BE2C (cell line): ENCODE measurements at regions not wholly inside any gene's neighbourhood (a gene's known extent, or its start where the extent isn't known, plus 50 kb on each side); places are given as distances from the start of the nearest gene placed in this dataset.
"Not testable (repeated sequence)": the region's sequence is repeated elsewhere in the genome, so short reads cannot be mapped to it uniquely, and the experiment has no call there.

ENCODE experiments used
- DNase-seq: peaks from one replicate; pipeline ENCODE4 v3.0.0-alpha.2; 2020
- H3K27me3 ChIP-seq: fragments of 250-450 bp; sonication (Bioruptor Pico); 2 replicates; pipeline ENCODE4 v1.5.1; 2020; ENCODE audit warnings: mild to moderate bottlenecking
- H3K36me3 ChIP-seq: fragments of 250-450 bp; sonication (Bioruptor Pico); 2 replicates; pipeline ENCODE4 v1.5.1; 2020; ENCODE audit warnings: mild to moderate bottlenecking
- H3K4me1 ChIP-seq: fragments of 250-450 bp; sonication (Bioruptor Pico); 2 replicates; pipeline ENCODE4 v1.5.1; 2020
- H3K4me3 ChIP-seq: 2 replicates; pipeline ENCODE4 v1.5.1; 2011; ENCODE audit warnings: low read depth, low read length
- H3K9me3 ChIP-seq: fragments of 250-450 bp; sonication (Bioruptor Pico); 2 replicates; pipeline ENCODE4 v1.5.1; 2020
- TF ChIP-seq, protein P1 (sequence below): IDR thresholded peaks from 2 replicates; pipeline ENCODE4 v1.5.1; 2012; ENCODE audit warnings: mild to moderate bottlenecking, low read depth, low read length

DNA sequence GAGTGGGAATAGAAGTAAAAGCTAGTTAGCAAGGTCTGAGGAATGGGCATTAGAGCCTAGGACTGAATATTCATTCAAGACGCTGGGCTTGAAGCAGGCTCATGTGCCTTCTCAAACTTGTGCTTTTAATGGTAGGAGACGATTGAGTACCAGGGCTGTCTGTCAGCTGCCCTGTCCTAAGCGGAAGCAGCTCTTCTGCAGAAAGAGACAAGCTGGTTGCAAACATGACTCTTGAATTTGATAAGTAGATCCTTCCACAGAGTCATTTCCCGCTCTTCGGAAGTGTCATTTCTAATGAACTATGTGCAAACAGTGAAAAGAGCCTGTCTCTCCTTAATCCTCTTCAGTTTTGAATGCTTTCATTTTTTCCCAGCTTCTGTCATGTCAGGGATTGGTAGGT lies 176.4 kb downstream of the TFAP2B start:
- Histone ChIP-seq H3K36me3 (no peaks in the 10 kb centered on the region), H3K4me1 (no peaks in the 10 kb centered on the region; the same call in 1 of the 2 replicates), H3K27me3 (no peaks in the 10 kb centered on the region), H3K4me3 (no peak overlapping the region), H3K9me3 (no peaks in the 10 kb centered on the region)
- DNase-seq, result no peak
- TF ChIP-seq, protein P1, sequence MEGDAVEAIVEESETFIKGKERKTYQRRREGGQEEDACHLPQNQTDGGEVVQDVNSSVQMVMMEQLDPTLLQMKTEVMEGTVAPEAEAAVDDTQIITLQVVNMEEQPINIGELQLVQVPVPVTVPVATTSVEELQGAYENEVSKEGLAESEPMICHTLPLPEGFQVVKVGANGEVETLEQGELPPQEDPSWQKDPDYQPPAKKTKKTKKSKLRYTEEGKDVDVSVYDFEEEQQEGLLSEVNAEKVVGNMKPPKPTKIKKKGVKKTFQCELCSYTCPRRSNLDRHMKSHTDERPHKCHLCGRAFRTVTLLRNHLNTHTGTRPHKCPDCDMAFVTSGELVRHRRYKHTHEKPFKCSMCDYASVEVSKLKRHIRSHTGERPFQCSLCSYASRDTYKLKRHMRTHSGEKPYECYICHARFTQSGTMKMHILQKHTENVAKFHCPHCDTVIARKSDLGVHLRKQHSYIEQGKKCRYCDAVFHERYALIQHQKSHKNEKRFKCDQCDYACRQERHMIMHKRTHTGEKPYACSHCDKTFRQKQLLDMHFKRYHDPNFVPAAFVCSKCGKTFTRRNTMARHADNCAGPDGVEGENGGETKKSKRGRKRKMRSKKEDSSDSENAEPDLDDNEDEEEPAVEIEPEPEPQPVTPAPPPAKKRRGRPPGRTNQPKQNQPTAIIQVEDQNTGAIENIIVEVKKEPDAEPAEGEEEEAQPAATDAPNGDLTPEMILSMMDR, result no peak

DNA sequence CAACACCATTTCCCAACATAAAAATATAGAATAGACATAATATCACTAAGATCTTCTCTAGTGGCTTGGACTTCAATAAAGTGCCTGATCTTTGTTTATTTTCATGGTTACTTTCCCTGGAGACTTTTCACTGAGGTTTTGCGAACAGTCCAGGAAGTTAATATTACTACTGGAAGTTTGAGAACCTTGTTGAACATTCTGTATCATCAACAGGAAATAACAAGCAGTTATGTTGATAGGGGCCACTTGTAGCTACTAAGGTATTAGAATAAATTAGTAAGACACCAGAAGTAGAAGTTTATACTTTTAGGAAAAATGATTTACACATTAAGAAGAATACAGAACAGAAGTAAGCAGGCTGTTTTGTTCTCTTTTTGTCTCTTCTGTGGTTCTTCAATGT lies 180.2 kb downstream of the TFAP2B start:
- TF ChIP-seq, protein P1, result no peak
- H3K9me3 ChIP-seq, result no peaks in the 10 kb centered on the region
- no peaks in the 10 kb centered on the region for H3K36me3 ChIP-seq
- DNase-seq, result no peak
- no peaks in the 10 kb centered on the region; the same call in 1 of the 2 replicates for H3K4me1 ChIP-seq
- H3K27me3 ChIP-seq, result no peaks in the 10 kb centered on the region
- no peak overlapping the region for H3K4me3 ChIP-seq

DNA sequence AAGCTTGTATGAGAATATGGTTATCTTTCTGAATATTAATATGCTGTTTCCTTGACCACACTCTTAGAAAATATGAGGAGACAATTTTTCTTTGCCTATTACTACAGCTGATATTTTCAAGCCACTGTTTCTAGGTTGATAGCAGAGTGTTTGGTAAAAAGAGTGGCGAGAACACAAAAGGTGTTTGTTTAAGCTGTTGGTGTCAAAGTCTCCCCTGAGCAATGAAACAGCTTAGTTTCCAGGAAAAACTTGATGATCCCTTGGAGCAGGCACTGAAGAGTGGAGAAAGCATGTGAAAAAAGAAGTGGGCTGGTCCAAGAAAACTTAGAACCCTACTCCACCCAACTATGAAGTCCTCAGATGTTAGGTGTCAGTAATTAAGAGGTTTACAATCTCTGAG lies 182.7 kb downstream of the TFAP2B start:
- TF ChIP-seq, protein P1, result no peak
- no peak for DNase-seq
- no peaks in the 10 kb centered on the region; the same call in 1 of the 2 replicates for H3K4me1 ChIP-seq

DNA sequence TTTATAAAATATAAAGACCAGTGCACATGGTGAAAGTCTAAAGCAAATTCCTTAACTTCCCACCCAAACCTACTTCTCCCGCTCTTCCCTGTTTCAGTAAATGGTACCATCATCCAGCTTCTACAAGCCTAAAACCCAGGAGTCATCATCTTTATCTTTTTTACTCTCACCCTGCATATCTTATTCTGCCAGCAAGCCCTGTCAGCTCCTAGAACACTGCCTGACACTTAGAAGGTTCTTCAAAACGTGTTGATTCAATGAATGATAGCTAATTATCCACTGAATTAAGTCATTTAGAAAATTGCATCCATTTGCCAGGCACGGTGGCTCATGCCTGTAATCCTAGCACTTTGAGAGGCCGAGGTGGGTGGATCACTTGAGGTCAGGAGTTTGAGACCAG lies 185.7 kb downstream of the TFAP2B start:
- no peak for DNase-seq
- Histone ChIP-seq H3K4me3 (no peak overlapping the region), H3K27me3 (no peaks in the 10 kb centered on the region), H3K36me3 (no peaks in the 10 kb centered on the region), H3K9me3 (no peaks in the 10 kb centered on the region), H3K4me1 (no peaks in the 10 kb centered on the region; the same call in 1 of the 2 replicates)
- TF ChIP-seq, protein P1, result no peak

More for the DNA sequence above, 182.7 kb downstream of the TFAP2B start:
- no peaks in the 10 kb centered on the region for H3K27me3 ChIP-seq
- no peak overlapping the region for H3K4me3 ChIP-seq
- H3K36me3 ChIP-seq, result no peaks in the 10 kb centered on the region
- H3K9me3 ChIP-seq, result no peaks in the 10 kb centered on the region

DNA sequence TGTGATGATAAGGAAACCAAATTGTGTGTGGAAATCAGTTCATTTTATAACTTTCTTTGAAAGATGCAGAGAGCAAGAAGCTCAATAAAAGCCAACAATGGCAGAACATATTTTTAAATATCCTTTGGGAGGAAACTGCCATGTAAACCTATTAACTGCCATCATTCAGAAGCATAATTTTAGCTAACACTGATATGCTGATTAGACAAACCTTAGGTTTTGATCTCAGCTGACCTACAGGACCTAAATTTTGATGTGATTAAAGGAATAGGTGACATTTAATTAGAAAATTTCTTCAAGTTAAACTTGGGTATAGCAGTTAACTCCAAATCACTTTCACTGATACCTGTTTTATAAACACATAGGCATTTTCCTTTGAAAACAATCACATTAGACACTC lies 187.1 kb downstream of the TFAP2B start:
- Histone ChIP-seq H3K4me3 (no peak overlapping the region), H3K27me3 (no peaks in the 10 kb centered on the region), H3K4me1 (no peaks in the 10 kb centered on the region; the same call in 1 of the 2 replicates), H3K36me3 (no peaks in the 10 kb centered on the region), H3K9me3 (no peaks in the 10 kb centered on the region)
- no peak for DNase-seq
- TF ChIP-seq, protein P1, result no peak

DNA sequence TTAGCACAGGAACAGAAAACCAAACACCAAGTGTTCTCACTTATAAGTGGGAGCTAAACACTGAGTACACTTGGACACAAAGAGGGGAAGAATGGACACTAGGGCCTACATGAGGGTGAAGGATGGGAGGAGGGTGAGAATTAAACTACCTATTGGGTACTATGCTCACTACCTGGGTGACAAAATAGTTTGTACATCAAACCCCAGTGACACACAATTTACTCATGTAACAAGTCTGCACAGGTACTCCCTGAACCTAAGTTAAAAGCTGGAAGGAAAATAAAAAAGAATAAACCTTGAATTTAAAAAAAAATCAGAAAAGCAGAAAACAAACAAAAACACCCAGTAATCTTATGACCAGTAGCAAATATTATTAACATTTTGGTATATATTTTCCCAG lies 188.6 kb downstream of the TFAP2B start:
- TF ChIP-seq, protein P1, result no peak
- H3K4me3 ChIP-seq, result no peak overlapping the region
- no peaks in the 10 kb centered on the region for H3K9me3 ChIP-seq
- H3K36me3 ChIP-seq, result no peaks in the 10 kb centered on the region
- no peak for DNase-seq
- no peaks in the 10 kb centered on the region; the same call in 1 of the 2 replicates for H3K4me1 ChIP-seq
- no peaks in the 10 kb centered on the region for H3K27me3 ChIP-seq

DNA sequence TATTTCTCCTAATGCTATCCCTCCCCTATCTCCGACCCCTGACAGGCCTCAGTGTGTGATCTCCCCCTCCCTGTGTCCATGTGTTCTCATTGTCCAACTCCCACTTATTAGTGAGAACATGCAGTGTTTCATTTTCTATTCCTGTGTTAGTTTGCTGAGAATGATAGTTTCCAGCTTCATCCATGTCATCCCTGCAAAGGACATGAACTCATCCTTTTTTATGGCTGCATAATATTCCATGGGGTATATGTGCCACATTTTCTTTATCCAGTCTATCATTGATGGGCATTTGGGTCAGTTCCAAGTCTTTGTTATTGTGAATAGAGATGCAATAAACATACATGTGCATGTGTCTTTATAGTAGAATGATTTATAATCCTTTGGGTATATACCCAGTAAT lies 190.0 kb downstream of the TFAP2B start:
- not testable (repeated sequence) for DNase-seq, H3K4me1 ChIP-seq, H3K27me3 ChIP-seq, H3K4me3 ChIP-seq, H3K36me3 ChIP-seq, H3K9me3 ChIP-seq
